ENCODE measurements at regions not wholly inside any gene's neighbourhood (a gene's known extent, or its start where the extent isn't known, plus 50 kb on each side); places are given as distances from the start of the nearest gene placed in this dataset.

DNA sequence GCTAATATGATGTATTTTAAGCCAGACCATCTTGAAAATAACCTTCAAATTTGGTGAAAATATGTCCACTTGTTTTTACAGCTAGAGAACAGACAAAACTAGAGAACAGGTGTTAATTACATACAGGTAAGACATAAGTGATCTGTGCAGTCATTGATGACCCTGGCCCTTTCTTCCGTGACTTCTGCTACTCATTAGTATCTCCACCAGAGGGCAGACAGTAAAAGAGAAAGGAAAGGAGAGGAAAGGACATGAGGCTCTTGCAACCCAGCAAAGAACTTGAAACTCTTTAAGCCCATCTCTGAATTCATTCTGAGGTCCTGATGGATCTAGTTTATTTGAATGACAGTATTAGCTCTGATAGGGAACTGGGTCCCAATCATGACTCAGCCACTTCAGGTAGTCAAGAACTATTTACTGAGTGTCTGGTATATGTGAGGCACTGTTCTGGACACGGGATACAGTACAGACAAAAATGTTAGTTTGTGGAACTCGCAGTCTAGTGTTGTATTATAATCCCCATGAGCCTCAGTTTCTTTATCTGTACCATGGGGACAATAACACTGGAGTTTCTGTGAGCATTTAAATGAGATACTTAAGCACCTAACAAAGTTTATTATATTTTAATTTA lies 121.0 kb upstream of the TEX13D start:
- peak; percentile 14 to 25 for DNase-seq (ENCODE audit: low read depth in 2 of 2)
- H3K4me3 ChIP-seq (replicated peaks in 1 of 2; ENCODE audit: low read depth in 2 of 2, low read length in 2 of 2) = no peak overlapping the region
- TF ChIP-seq, protein P1, sequence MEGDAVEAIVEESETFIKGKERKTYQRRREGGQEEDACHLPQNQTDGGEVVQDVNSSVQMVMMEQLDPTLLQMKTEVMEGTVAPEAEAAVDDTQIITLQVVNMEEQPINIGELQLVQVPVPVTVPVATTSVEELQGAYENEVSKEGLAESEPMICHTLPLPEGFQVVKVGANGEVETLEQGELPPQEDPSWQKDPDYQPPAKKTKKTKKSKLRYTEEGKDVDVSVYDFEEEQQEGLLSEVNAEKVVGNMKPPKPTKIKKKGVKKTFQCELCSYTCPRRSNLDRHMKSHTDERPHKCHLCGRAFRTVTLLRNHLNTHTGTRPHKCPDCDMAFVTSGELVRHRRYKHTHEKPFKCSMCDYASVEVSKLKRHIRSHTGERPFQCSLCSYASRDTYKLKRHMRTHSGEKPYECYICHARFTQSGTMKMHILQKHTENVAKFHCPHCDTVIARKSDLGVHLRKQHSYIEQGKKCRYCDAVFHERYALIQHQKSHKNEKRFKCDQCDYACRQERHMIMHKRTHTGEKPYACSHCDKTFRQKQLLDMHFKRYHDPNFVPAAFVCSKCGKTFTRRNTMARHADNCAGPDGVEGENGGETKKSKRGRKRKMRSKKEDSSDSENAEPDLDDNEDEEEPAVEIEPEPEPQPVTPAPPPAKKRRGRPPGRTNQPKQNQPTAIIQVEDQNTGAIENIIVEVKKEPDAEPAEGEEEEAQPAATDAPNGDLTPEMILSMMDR (IDR thresholded peaks at IDR 0.05; ENCODE audit: low read depth, low read length) = peak; percentile 46

DNA sequence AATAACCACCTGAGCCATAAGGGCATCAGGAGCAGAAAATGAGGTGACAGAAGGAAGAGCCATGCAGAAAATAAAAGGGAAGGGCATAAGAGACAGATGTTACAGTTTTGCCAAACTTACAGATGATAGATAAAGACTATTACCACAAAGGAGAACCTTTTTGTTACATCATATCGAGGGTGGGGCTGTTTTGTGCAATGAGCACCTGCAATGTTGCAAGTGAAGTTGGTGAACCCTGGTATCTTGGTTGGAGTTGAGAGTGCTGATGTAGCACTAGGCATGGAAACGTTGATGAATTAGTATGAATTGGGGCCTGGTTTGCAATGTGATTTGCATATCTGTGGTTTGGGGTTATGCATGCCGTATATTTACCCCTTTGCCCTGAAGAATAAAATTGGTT lies 119.8 kb upstream of the TEX13D start:
- H3K4me3 ChIP-seq (replicated peaks in 1 of 2; ENCODE audit: low read depth in 2 of 2, low read length in 2 of 2) = no peak overlapping the region
- DNase-seq (ENCODE audit: low read depth in 2 of 2) = no peak
- TF ChIP-seq, protein P1 (IDR thresholded peaks at IDR 0.05; ENCODE audit: low read depth, low read length) = no peak

DNA sequence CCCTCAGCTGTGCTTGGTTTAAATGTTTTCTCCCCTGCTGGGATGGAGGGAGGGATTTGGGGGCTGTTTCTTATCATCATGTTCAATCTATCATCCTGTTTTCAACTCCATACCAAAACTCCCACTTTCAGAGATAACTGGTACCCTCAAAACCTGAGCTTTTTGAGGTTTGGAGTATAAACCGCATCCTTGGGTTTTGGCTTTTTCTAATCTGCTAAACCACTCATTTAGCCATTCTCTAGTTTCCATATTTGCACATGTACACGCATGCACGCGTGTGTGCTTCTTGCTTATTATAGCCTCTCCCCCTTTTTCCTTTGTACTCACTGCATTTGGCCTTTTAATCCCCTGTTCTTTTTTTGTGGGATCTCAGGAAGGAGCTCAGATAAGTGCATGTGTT lies 116.7 kb upstream of the TEX13D start:
- DNase-seq (ENCODE audit: low read depth in 2 of 2) = no peak
- TF ChIP-seq, protein P1 (IDR thresholded peaks at IDR 0.05; ENCODE audit: low read depth, low read length) = no peak
- no peak overlapping the region for H3K4me3 ChIP-seq (replicated peaks in 1 of 2; ENCODE audit: low read depth in 2 of 2, low read length in 2 of 2)

DNA sequence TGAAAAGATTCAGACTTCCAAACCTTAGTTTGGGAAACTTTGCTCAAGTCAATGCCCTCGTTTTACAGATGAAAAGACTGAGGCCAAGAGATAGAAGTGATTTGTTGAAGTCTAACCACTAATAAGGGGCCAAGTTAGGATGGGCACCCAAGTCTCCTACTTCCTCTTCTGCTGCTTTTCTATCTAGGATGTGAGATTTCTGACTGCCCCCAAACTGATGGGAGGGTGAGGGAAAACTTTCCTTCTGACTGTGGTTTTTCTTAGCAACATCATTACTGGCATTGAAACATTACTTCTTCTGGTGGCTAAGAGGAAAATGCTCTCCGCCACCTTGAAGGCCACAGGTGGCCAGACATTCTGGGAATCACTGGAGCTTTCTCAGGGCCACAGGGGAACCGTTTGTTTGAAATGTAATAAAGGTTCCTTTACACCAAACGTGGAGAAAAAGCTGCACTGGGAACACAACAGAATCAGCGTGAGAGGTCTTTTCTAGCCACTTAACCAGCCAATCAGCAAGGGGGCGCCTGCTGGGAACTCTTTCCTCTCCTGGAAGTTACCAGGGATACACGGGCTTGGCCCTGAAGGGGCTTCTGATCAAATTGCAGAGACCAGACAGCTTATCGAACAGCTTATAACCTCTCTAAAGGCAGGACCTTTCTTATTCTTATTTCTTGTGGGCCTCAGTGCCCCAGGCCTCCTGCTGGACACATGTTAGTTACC lies 115.9 kb upstream of the TEX13D start:
- no peak overlapping the region for H3K4me3 ChIP-seq (replicated peaks in 1 of 2; ENCODE audit: low read depth in 2 of 2, low read length in 2 of 2)
- TF ChIP-seq, protein P1 (IDR thresholded peaks at IDR 0.05; ENCODE audit: low read depth, low read length) = no peak
- DNase-seq (ENCODE audit: low read depth in 2 of 2) = no peak

DNA sequence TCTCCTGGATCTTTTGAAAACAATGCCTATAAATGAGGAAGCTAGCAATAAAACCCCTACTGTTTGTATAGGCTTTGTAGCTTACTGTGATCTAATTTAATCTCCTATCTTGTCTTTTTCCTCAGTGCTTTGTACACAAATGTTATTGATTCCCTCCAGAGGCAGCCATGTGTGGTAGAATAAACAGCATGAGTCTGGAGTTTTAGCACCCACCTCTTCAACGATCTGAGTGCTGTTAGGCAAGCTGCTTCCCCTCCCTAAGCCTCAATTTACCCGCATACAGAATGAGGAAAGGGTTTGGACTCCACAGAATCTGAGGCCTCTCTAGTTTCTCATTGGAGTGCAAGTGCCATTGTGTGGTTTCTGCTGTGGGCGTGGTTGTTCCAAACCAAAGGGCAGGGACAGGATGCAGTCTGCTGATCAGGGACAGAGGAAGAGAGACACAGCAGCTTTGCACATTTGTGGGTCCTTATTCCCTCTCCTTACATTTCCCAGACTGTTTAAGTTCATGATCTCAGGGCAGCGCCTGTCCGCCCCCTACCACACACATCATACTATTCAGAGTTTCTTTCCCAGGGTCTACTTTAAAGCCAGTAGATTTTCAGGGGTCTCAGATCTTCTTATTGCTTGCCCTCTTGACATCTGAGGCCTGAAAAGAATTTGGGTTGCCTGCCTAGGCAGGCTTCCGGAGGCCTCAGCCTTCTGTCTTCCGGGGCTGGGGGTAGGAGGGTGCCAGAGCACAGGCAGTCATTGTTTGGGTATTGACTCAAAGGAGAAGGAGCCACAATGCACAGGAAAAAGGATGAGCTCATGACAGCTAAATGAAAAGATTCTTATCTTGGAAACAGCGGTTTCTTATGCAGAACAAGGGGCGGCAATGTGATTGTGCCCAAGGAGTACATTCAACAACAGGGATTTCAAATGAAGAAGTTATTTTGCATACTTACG lies 114.9 kb upstream of the TEX13D start:
- peak; percentile 0 to 30 for DNase-seq (ENCODE audit: low read depth in 2 of 2)
- H3K4me3 ChIP-seq (replicated peaks in 1 of 2; ENCODE audit: low read depth in 2 of 2, low read length in 2 of 2) = no peak overlapping the region
- TF ChIP-seq, protein P1 (IDR thresholded peaks at IDR 0.05; ENCODE audit: low read depth, low read length) = no peak

DNA sequence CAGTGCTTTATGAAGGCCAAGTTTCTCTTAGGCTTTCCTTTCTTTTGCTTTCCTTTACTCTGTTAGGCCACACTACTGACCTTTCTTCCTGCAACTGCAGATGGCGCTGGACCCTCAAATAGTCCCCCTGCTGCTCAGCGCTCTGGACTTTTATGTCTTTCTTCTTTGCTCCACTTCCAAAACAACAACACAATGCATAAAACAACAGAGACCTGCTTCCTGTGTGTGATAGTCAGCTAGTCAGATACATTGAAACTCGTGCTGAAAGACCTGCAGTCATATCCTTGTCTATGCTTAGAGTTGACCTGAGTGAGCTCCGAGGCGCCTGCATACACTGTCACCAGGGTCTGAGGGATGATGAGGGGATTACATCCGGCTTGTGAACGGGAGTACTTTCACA lies 108.9 kb upstream of the TEX13D start:
- TF ChIP-seq, protein P1 (IDR thresholded peaks at IDR 0.05; ENCODE audit: low read depth, low read length) = no peak
- DNase-seq (ENCODE audit: low read depth in 2 of 2) = no peak
- H3K4me3 ChIP-seq (replicated peaks in 1 of 2; ENCODE audit: low read depth in 2 of 2, low read length in 2 of 2) = no peak overlapping the region
